HCT116 (cell line): ENCODE measurements at regions not wholly inside any gene's neighbourhood (a gene's known extent, or its start where the extent isn't known, plus 50 kb on each side); places are given as distances from the start of the nearest gene placed in this dataset.

Source experiments
- POLR2A ChIP-seq: IDR thresholded peaks from 2 replicates; pipeline ENCODE4 v1.7.0; 2011; ENCODE audit warnings: borderline replicate concordance; ENCODE audit not compliant: insufficient read depth, insufficient read length; ENCODE audit errors: extremely low read depth
- POLR2AphosphoS5 ChIP-seq: IDR thresholded peaks from 2 replicates; pipeline ENCODE4 v1.6.1; 2011; ENCODE audit warnings: mild to moderate bottlenecking, low read depth, low read length, moderate library complexity
- TF ChIP-seq, protein P1 (sequence below), 3 experiments: fragments of 200-600 bp in 1 of 3; sonication (generic) in 1 of 3; IDR thresholded peaks in 2 of 3; conservative IDR thresholded peaks in 1 of 3; 2 replicates each; pipeline ENCODE4 v1.5.1; 2012 to 2017; ENCODE audit warnings: low read depth in 2 of 3, low read length in 2 of 3, antibody characterized with exemption in 1 of 3, borderline replicate concordance in 1 of 3, control low read depth in 1 of 3, mild to moderate bottlenecking in 1 of 3, mixed read lengths in 1 of 3, mixed run types in 1 of 3, moderate library complexity in 1 of 3; ENCODE audit not compliant: insufficient read depth in 1 of 3

DNA sequence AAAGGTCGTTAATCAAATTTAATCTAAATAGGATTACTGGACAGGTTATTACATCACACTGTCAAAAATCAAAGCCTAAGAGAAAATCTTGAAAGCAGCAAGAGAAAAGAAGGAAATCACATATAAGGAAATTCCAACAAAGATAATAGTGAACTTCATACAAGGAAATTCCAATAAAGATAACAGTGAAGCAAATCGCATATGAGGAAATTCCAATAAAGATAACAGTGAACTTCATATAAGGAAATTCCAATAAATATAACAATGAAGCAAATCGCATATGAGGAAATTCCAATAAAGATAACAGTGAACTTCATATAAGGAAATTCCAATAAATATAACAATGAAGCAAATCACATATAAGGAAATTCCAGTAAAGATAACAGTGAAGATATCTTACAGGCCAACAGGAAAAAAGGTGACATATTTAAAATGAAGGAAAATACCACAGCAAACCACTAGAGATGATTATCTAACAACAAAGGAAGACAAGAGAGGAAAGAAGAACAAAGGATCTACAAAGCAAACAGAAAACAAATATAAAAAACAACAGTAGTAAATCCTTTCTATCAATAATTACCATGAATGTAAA, 787.7 kb downstream of the CCDC85A start:
- TF ChIP-seq POLR2AphosphoS5 (no peak), POLR2A (no peak)
- TF ChIP-seq, protein P1, sequence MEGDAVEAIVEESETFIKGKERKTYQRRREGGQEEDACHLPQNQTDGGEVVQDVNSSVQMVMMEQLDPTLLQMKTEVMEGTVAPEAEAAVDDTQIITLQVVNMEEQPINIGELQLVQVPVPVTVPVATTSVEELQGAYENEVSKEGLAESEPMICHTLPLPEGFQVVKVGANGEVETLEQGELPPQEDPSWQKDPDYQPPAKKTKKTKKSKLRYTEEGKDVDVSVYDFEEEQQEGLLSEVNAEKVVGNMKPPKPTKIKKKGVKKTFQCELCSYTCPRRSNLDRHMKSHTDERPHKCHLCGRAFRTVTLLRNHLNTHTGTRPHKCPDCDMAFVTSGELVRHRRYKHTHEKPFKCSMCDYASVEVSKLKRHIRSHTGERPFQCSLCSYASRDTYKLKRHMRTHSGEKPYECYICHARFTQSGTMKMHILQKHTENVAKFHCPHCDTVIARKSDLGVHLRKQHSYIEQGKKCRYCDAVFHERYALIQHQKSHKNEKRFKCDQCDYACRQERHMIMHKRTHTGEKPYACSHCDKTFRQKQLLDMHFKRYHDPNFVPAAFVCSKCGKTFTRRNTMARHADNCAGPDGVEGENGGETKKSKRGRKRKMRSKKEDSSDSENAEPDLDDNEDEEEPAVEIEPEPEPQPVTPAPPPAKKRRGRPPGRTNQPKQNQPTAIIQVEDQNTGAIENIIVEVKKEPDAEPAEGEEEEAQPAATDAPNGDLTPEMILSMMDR (IDR thresholded peaks at IDR 0.05 in 2 of 3, conservative IDR thresholded peaks at IDR 0.05 in 1 of 3; ENCODE audit: borderline replicate concordance in 1 of 3, insufficient read depth in 1 of 3, low read depth in 2 of 3, low read length in 2 of 3): no peak
